ENCODE measurements at regions not wholly inside any gene's neighbourhood (a gene's known extent, or its start where the extent isn't known, plus 50 kb on each side); places are given as distances from the start of the nearest gene placed in this dataset.

- H3K4me3 Mint-ChIP-seq, result no peak overlapping the region
- Histone ChIP-seq H3K9ac (ENCODE audit: low read length) (no peak overlapping the region), H3K9me3 (ENCODE audit: control extremely low read depth in 1 of 3, control insufficient read depth in 2 of 3, insufficient read depth in 1 of 3, low read length in 2 of 3) (peaks cover 0 to 3% (median 0%) of the 10 kb centered on the region in 3 donors), H3K36me3 (replicated peaks in 1 of 2; ENCODE audit: control extremely low read depth in 1 of 2, control insufficient read depth in 1 of 2, extremely low read depth in 1 of 2, insufficient read depth in 2 of 2, low read length in 1 of 2) (no peaks in the 10 kb centered on the region), H3K4me1 (ENCODE audit: control insufficient read depth in 2 of 2, insufficient read depth in 2 of 2, low read length in 2 of 2) (peaks cover 5 to 16% of the 10 kb centered on the region in 2 donors), H3K27me3 (replicated peaks in 1 of 4; ENCODE audit: control extremely low read depth in 1 of 4, control insufficient read depth in 3 of 4, insufficient read depth in 4 of 4, low read length in 3 of 4) (no peaks in the 10 kb centered on the region), H2AFZ (ENCODE audit: insufficient read depth, low read depth, low read length, poor library complexity, severe bottlenecking) (no peak overlapping the region), H4K20me1 (ENCODE audit: control insufficient read depth, insufficient read depth, low read length, poor library complexity, severe bottlenecking) (no peaks in the 10 kb centered on the region), H3K4me2 (replicated peaks; ENCODE audit: low read depth, low read length, poor library complexity, severe bottlenecking) (no peak overlapping the region), H3K27ac (ENCODE audit: low read length in 2 of 2) (no peak overlapping the region), H3K4me3 (ENCODE audit: control extremely low read depth in 1 of 5, extremely low read depth in 1 of 5, insufficient read depth in 1 of 5, low read depth in 2 of 5, low read length in 4 of 5) (no peak overlapping the region), H3K79me2 (ENCODE audit: control insufficient read depth, insufficient read depth, low read length) (no peaks in the 10 kb centered on the region)
- peaks cover 16% of the 10 kb centered on the region for H3K4me1 Mint-ChIP-seq
- H3K9me3 Mint-ChIP-seq (ENCODE audit: insufficient read depth), result no peaks in the 10 kb centered on the region
- H3K27me3 Mint-ChIP-seq, result no peaks in the 10 kb centered on the region
- POLR2A ChIA-PET, result no interaction called here
- TF ChIP-seq CTCF (IDR thresholded peaks at IDR 0.05), result no peak
- TF ChIP-seq EZH2 (IDR thresholded peaks at IDR 0.05; ENCODE audit: borderline replicate concordance, insufficient read depth, low read depth, low read length, poor library complexity, severe bottlenecking), result no peak
- intact Hi-C loops (cut with micrococcal nuclease), result loop anchor here (5.0 kb wide), 1 partner anchor 36 kb away; no protein-coding TSS in a partner anchor
- CTCF ChIA-PET, result no interaction called here
- H3K27ac Mint-ChIP-seq, result no peak overlapping the region
- ATAC-seq (ENCODE audit: low read depth) (no peak), DNase-seq (no peak)
- WGBS (ENCODE audit: insufficient coverage), result no CpG with 5 or more reads among the region's 1 CpG
Measured at GRCh38 chr2:195590861-195591205, 66.2 kb upstream of the SLC39A10 start.

GRCh38 chr2:195590199-195590860 is 66.7 kb upstream of the SLC39A10 start:
- H3K79me2 ChIP-seq (ENCODE audit: control insufficient read depth, insufficient read depth, low read length), result no peaks in the 10 kb centered on the region
- no peak overlapping the region for H3K4me3 Mint-ChIP-seq
- intact Hi-C loops (cut with micrococcal nuclease), result loop anchor here (5.0 kb wide), 1 partner anchor 37 kb away; no protein-coding TSS in a partner anchor

More at GRCh38 chr2:195590199-195590860, 66.7 kb upstream of the SLC39A10 start:
- Histone ChIP-seq H3K4me1 (ENCODE audit: control insufficient read depth in 2 of 2, insufficient read depth in 2 of 2, low read length in 2 of 2) (peaks cover 0 to 11% of the 10 kb centered on the region in 2 donors), H3K4me3 (ENCODE audit: control extremely low read depth in 1 of 5, extremely low read depth in 1 of 5, insufficient read depth in 1 of 5, low read depth in 2 of 5, low read length in 4 of 5) (no peak overlapping the region), H2AFZ (ENCODE audit: insufficient read depth, low read depth, low read length, poor library complexity, severe bottlenecking) (no peak overlapping the region), H3K4me2 (replicated peaks; ENCODE audit: low read depth, low read length, poor library complexity, severe bottlenecking) (no peak overlapping the region), H3K27ac (ENCODE audit: low read length in 2 of 2) (no peak overlapping the region), H3K27me3 (replicated peaks in 1 of 4; ENCODE audit: control extremely low read depth in 1 of 4, control insufficient read depth in 3 of 4, insufficient read depth in 4 of 4, low read length in 3 of 4) (no peaks in the 10 kb centered on the region), H3K9me3 (ENCODE audit: control extremely low read depth in 1 of 3, control insufficient read depth in 2 of 3, insufficient read depth in 1 of 3, low read length in 2 of 3) (no peaks in the 10 kb centered on the region), H3K36me3 (replicated peaks in 1 of 2; ENCODE audit: control extremely low read depth in 1 of 2, control insufficient read depth in 1 of 2, extremely low read depth in 1 of 2, insufficient read depth in 2 of 2, low read length in 1 of 2) (no peaks in the 10 kb centered on the region), H3K9ac (ENCODE audit: low read length) (no peak overlapping the region), H4K20me1 (ENCODE audit: control insufficient read depth, insufficient read depth, low read length, poor library complexity, severe bottlenecking) (no peaks in the 10 kb centered on the region)
- Mint-ChIP-seq H3K27ac (no peak overlapping the region), H3K4me1 (peaks cover 11% of the 10 kb centered on the region), H3K27me3 (no peaks in the 10 kb centered on the region), H3K9me3 (ENCODE audit: insufficient read depth) (no peaks in the 10 kb centered on the region)
- TF ChIP-seq CTCF (IDR thresholded peaks at IDR 0.05) (no peak), EZH2 (IDR thresholded peaks at IDR 0.05; ENCODE audit: borderline replicate concordance, insufficient read depth, low read depth, low read length, poor library complexity, severe bottlenecking) (no peak)
- CTCF ChIA-PET, result no interaction called here
- POLR2A ChIA-PET, result no interaction called here
- DNase-seq (no peak), ATAC-seq (ENCODE audit: low read depth) (no peak)
- WGBS (ENCODE audit: insufficient coverage), result no CpG with 5 or more reads among the region's 1 CpG

All from B cell (primary cell).